HepG2 (cell line): ENCODE measurements at regions not wholly inside any gene's neighbourhood (a gene's known extent, or its start where the extent isn't known, plus 50 kb on each side); places are given as distances from the start of the nearest gene placed in this dataset.

Source experiments
- ATAC-seq: fragments of 200-7000 bp; cut with Tn5 transposase; 3 replicates; pipeline ENCODE4 v1.9.1; 2020; ENCODE audit warnings: mild to moderate bottlenecking, moderate library complexity
- BruUV-seq: library from RNA; stranded (reverse); fragments of 400-500 nt; replicated peaks from 2 replicates; lab custom pipeline; 2021; lab: Mats Ljungman, UMichigan
- CTCF ChIA-PET: fragments of 300-600 bp; formaldehyde crosslinking; extraction: SDS; loops from one replicate; lab custom pipeline; 2021; ENCODE audit warnings: low total read pairs, inconsistent platforms, low intra/inter-chr PET ratio; lab: Yijun Ruan, JAX
- POLR2A ChIA-PET: fragments of 350-600 bp; sonication (Branson Sonifier 250); formaldehyde crosslinking; loops from one replicate; lab custom pipeline; 2020; ENCODE audit warnings: antibody characterized with exemption, inconsistent platforms; lab: Yijun Ruan, JAX
- DNase-seq: peaks from one replicate; pipeline ENCODE4 v3.0.0-alpha.2; 2015; ENCODE audit warnings: low spot score
- FAIRE-seq: peaks from 3 replicates; lab custom pipeline; 2011; peaks lifted over from hg19 to GRCh38; lab: Jason Lieb, UNC
- H2AFZ ChIP-seq: one replicate; pipeline ENCODE4 v1.6.1; 2011; ENCODE audit warnings: low read length, inconsistent platforms
- H3K27ac ChIP-seq: fragments of 300-600 bp; 3 replicates; pipeline ENCODE4 v1.8.0; 2011; ENCODE audit warnings: mixed run types, mild to moderate bottlenecking, mixed read lengths, low read length, inconsistent platforms; ENCODE audit not compliant: insufficient read depth; ENCODE audit errors: extremely low read length
- H3K27me3 ChIP-seq, 2 experiments: fragments of 200-600 bp in 1 of 2; 2 replicates in 1 of 2; 3 replicates in 1 of 2; pipeline versions ENCODE4 v1.6.0 to v1.8.0; 2011; ENCODE audit warnings: low read length in 2 of 2, mild to moderate bottlenecking in 2 of 2, moderate library complexity in 2 of 2, inconsistent platforms in 1 of 2; ENCODE audit not compliant: insufficient read depth in 2 of 2, control insufficient read depth in 1 of 2
- H3K36me3 ChIP-seq, 2 experiments: fragments of 200-600 bp in 1 of 2; replicated peaks in 1 of 2; 2 replicates in 1 of 2; 3 replicates in 1 of 2; pipeline versions ENCODE4 v1.5.1 to v1.8.0; 2011; ENCODE audit warnings: low read length in 2 of 2, inconsistent platforms in 1 of 2; ENCODE audit not compliant: insufficient read depth in 2 of 2, control insufficient read depth in 1 of 2
- H3K4me1 ChIP-seq: 2 replicates; pipeline ENCODE4 v1.5.1; 2012; ENCODE audit warnings: low read length, inconsistent platforms; ENCODE audit not compliant: insufficient read depth
- H3K4me2 ChIP-seq: 2 replicates; pipeline ENCODE4 v1.6.0; 2011; ENCODE audit warnings: low read depth, low read length, inconsistent platforms
- H3K4me3 ChIP-seq, 3 experiments: fragments of 200-600 bp in 1 of 3; sonication (generic), shearing (Covaris generic) in 1 of 3; replicated peaks in 1 of 3; 2 replicates each; pipeline ENCODE4 v1.5.1; 2011 to 2016; ENCODE audit warnings: low read length in 3 of 3, inconsistent platforms in 2 of 3, low read depth in 2 of 3, mild to moderate bottlenecking in 2 of 3, control low read depth in 1 of 3, mixed read lengths in 1 of 3; ENCODE audit not compliant: insufficient read depth in 1 of 3
- H3K79me2 ChIP-seq: one replicate; pipeline ENCODE4 v1.6.1; 2011; ENCODE audit warnings: low read length, inconsistent platforms; ENCODE audit not compliant: insufficient read depth
- H3K9ac ChIP-seq: 2 replicates; pipeline ENCODE4 v1.6.0; 2011; ENCODE audit warnings: mild to moderate bottlenecking, low read depth, low read length, inconsistent platforms; ENCODE audit not compliant: insufficient read depth
- H3K9me3 ChIP-seq: 2 replicates; pipeline ENCODE4 v1.5.1; 2012; ENCODE audit warnings: mild to moderate bottlenecking, low read length
- H4K20me1 ChIP-seq: 2 replicates; pipeline ENCODE4 v1.6.0; 2011; ENCODE audit warnings: inconsistent platforms, mild to moderate bottlenecking, low read length, moderate library complexity; ENCODE audit not compliant: insufficient read depth
- ATF3 ChIP-seq: sonication (generic); formaldehyde crosslinking; IDR thresholded peaks from 2 replicates; pipeline ENCODE4 v1.4.0; 2020; ENCODE audit warnings: missing genetic modification reagents
- BATF2 ChIP-seq: sonication (generic); formaldehyde crosslinking; IDR thresholded peaks from 2 replicates; pipeline ENCODE4 v1.8.0; 2022; ENCODE audit warnings: mild to moderate bottlenecking, missing genetic modification reagents, moderate library complexity
- CENPT ChIP-seq: sonication (generic); formaldehyde crosslinking; IDR thresholded peaks from 2 replicates; pipeline ENCODE4 v1.8.0; 2022; ENCODE audit warnings: low read depth, mild to moderate bottlenecking, moderate library complexity, missing genetic modification reagents
- ESRRA ChIP-seq: sonication (generic); formaldehyde crosslinking; IDR thresholded peaks from 2 replicates; pipeline ENCODE4 v1.5.1; 2020; ENCODE audit warnings: mild to moderate bottlenecking, low read depth, missing genetic modification reagents
- FOXA1 ChIP-seq, 2 experiments: fragments of 450-650 bp in 1 of 2; sonication (generic) in 1 of 2; formaldehyde crosslinking in 1 of 2; IDR thresholded peaks; 2 replicates each; pipeline versions ENCODE4 v1.4.0 to v1.6.1; 2016 to 2020; ENCODE audit warnings: missing genetic modification reagents in 1 of 2
- GTF2F1 ChIP-seq: fragments of 150-350 bp; IDR thresholded peaks from 2 replicates; pipeline ENCODE4 v1.6.1; 2014; ENCODE audit warnings: low read length
- HINFP ChIP-seq: sonication (generic); formaldehyde crosslinking; IDR thresholded peaks from 2 replicates; pipeline ENCODE4 v1.4.0; 2020; ENCODE audit warnings: low read depth, mild to moderate bottlenecking, missing genetic modification reagents
- MBD4 ChIP-seq: IDR thresholded peaks from 2 replicates; pipeline ENCODE4 v1.6.1; 2012; ENCODE audit warnings: low read length, inconsistent platforms, borderline replicate concordance
- RFX1 ChIP-seq: fragments of 450-650 bp; IDR thresholded peaks from 2 replicates; pipeline ENCODE4 v1.6.1; 2017
- RFX5 ChIP-seq: IDR thresholded peaks from 2 replicates; pipeline ENCODE4 v1.6.1; 2011; ENCODE audit warnings: low read depth, low read length, improper control_type of control experiment
- SP140L ChIP-seq: sonication (generic); formaldehyde crosslinking; IDR thresholded peaks from 2 replicates; pipeline ENCODE4 v1.4.0; 2020; ENCODE audit warnings: missing genetic modification reagents, borderline replicate concordance
- TMF1 ChIP-seq: sonication (generic); formaldehyde crosslinking; IDR thresholded peaks from 2 replicates; pipeline ENCODE4 v1.8.1; 2022; ENCODE audit warnings: low read depth, missing genetic modification reagents
- ZNF382 ChIP-seq: sonication (generic); formaldehyde crosslinking; IDR thresholded peaks from 2 replicates; pipeline ENCODE4 v1.5.0; 2020; ENCODE audit warnings: missing genetic modification reagents, mild to moderate bottlenecking, borderline replicate concordance
- ZNF546 ChIP-seq: sonication (generic); formaldehyde crosslinking; conservative IDR thresholded peaks from 2 replicates; pipeline ENCODE4 v1.8.1; 2023; ENCODE audit warnings: mild to moderate bottlenecking, missing genetic modification reagents
- ZNF792 ChIP-seq: IDR thresholded peaks from 2 replicates; pipeline ENCODE4 v1.6.1; 2016
- WGBS: methylation state at CpG from one replicate; pipeline ENCODE4 v1.1.6; 2017; ENCODE audit warnings: low lambda C conversion rate; 5-methylcytosine and 5-hydroxymethylcytosine counted together
- in situ Hi-C: cut with HindIII; loops from 2 replicates; pipeline ENCODE4 v1.10.0; 2017; ENCODE audit warnings: low pct_unique_long_range_greater_than_20kb; ENCODE audit not compliant: extremely low pct_ligation_motif_present
- intact Hi-C: fragments of 100-400 bp; cut with micrococcal nuclease; formaldehyde crosslinking; loops from one replicate; pipeline ENCODE4 v1.10.0; 2022; ENCODE audit not compliant: unreplicated experiment

- 0% methylated on average over 1 of the region's 1 CpG for WGBS
- Histone ChIP-seq H2AFZ (no peak overlapping the region), H3K27ac (no peak overlapping the region), H3K27me3 (no peaks in the 10 kb centered on the region; a peak in 1 of 5 replicates), H4K20me1 (no peaks in the 10 kb centered on the region), H3K4me2 (no peak overlapping the region), H3K79me2 (no peaks in the 10 kb centered on the region), H3K4me3 (no peak overlapping the region), H3K4me1 (no peaks in the 10 kb centered on the region), H3K36me3 (no peaks in the 10 kb centered on the region), H3K9ac (no peak overlapping the region), H3K9me3 (no peaks in the 10 kb centered on the region)
- FAIRE-seq: no peak
- in situ Hi-C loops: no loop called here
- BruUV-seq: no TSS peak
- POLR2A ChIA-PET: no interaction called here
- TF ChIP-seq BATF2 (CRISPR knock-in tag) (no peak), HINFP (CRISPR knock-in tag) (no peak), RFX5 (no peak), MBD4 (no peak), TMF1 (CRISPR knock-in tag) (no peak), CENPT (CRISPR knock-in tag) (no peak), GTF2F1 (no peak), ZNF546 (CRISPR knock-in tag) (no peak), ZNF382 (no peak), RFX1 (no peak), ATF3 (CRISPR knock-in tag) (no peak), SP140L (CRISPR knock-in tag) (no peak), ZNF792 (no peak), FOXA1 (IDR thresholded peaks at IDR 0.05) (no peak), FOXA1 (CRISPR knock-in tag; IDR thresholded peaks at IDR 0.05) (no peak), ESRRA (CRISPR knock-in tag) (no peak)
- ATAC-seq: no peak
- DNase-seq: no peak
- intact Hi-C loops: no loop called here
- CTCF ChIA-PET: no interaction called here
These were observed 344.3 kb downstream of the GATA3 start for GRCh38 chr10:8398771-8399170.
